Suprapubic skin (tissue), 4 donors: ENCODE measurements at regions not wholly inside any gene's neighbourhood (a gene's known extent, or its start where the extent isn't known, plus 50 kb on each side); places are given as distances from the start of the nearest gene placed in this dataset.
A peak's percentile ranks its signal among the peaks of the same experiment; 100 is the strongest.

ENCODE experiments used
- DNase-seq, 2 donors: peaks; one replicate each; pipeline ENCODE4 v3.0.0-alpha.2; 2019; ENCODE audit warnings: low spot score in 2 of 2
- H3K27ac ChIP-seq: fragments of 200-600 bp; sonication (generic); one replicate; pipeline ENCODE4 v1.5.1; 2019
- H3K27me3 ChIP-seq: fragments of 200-600 bp; sonication (generic); one replicate; pipeline ENCODE4 v1.5.1; 2019
- H3K36me3 ChIP-seq: fragments of 200-600 bp; sonication (generic); one replicate; pipeline ENCODE4 v1.5.1; 2019
- H3K4me1 ChIP-seq: fragments of 200-600 bp; sonication (generic); one replicate; pipeline ENCODE4 v1.5.1; 2019
- H3K4me3 ChIP-seq: fragments of 200-600 bp; sonication (generic); one replicate; pipeline ENCODE4 v1.5.1; 2019; ENCODE audit warnings: mild to moderate bottlenecking
- H3K9me3 ChIP-seq: fragments of 200-600 bp; sonication (generic); one replicate; pipeline ENCODE4 v1.5.1; 2019
- EP300 ChIP-seq: sonication (generic); formaldehyde crosslinking; IDR thresholded peaks from one replicate; pipeline ENCODE4 v1.6.1; 2017; ENCODE audit warnings: antibody characterized with exemption
- POLR2A ChIP-seq, 2 donors: fragments of 450-650 bp; IDR thresholded peaks; one replicate each; pipeline ENCODE4 v1.6.1; 2017; ENCODE audit warnings: antibody characterized with exemption in 2 of 2, mild to moderate bottlenecking in 2 of 2, moderate library complexity in 2 of 2
- POLR2AphosphoS5 ChIP-seq, 3 donors: sonication (generic); formaldehyde crosslinking; IDR thresholded peaks; one replicate each; pipeline ENCODE4 v1.6.1; 2017; ENCODE audit warnings: antibody characterized with exemption in 3 of 3
- WGBS: methylation state at CpG from one replicate; pipeline ENCODE4 v1.1.5; 2018; 5-methylcytosine and 5-hydroxymethylcytosine counted together
- TF ChIP-seq, protein P1 (sequence below), 2 donors: fragments of 200-600 bp in 1 of 2; fragments of 450-650 bp in 1 of 2; sonication (generic) in 1 of 2; IDR thresholded peaks; one replicate each; pipeline ENCODE4 v1.5.1; 2016 to 2019; ENCODE audit warnings: antibody characterized with exemption in 2 of 2, mild to moderate bottlenecking in 1 of 2, moderate library complexity in 1 of 2

DNA sequence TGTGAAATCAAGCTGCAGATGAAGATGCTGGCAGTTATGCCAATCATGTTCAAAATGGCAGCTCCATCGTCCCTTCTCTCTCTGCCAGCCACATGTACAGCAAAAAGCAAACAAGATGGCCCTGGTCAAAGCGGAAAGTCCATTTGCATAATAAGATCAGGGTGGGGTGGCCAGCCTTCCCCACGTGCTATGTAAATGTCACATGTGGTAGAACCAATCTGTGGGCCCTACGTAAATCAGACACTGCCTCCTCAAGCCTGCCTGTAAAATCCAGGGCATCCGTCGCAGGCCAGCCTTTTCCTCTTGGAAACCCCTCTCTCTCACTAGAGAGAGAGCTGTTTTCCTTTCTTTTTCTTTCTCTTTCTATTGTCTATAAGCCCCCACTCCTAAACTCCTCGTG lies 243.5 kb upstream of the KBTBD8 start:
- 91% methylated on average over 7 of the region's 7 CpGs for WGBS
- no peak overlapping the region for H3K4me3 ChIP-seq
- no peaks in the 10 kb centered on the region for H3K9me3 ChIP-seq
- TF ChIP-seq, protein P1, sequence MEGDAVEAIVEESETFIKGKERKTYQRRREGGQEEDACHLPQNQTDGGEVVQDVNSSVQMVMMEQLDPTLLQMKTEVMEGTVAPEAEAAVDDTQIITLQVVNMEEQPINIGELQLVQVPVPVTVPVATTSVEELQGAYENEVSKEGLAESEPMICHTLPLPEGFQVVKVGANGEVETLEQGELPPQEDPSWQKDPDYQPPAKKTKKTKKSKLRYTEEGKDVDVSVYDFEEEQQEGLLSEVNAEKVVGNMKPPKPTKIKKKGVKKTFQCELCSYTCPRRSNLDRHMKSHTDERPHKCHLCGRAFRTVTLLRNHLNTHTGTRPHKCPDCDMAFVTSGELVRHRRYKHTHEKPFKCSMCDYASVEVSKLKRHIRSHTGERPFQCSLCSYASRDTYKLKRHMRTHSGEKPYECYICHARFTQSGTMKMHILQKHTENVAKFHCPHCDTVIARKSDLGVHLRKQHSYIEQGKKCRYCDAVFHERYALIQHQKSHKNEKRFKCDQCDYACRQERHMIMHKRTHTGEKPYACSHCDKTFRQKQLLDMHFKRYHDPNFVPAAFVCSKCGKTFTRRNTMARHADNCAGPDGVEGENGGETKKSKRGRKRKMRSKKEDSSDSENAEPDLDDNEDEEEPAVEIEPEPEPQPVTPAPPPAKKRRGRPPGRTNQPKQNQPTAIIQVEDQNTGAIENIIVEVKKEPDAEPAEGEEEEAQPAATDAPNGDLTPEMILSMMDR (IDR thresholded peaks at IDR 0.05) = no peak
- TF ChIP-seq POLR2A (IDR thresholded peaks at IDR 0.05) = no peak
- no peak for TF ChIP-seq EP300
- no peak for TF ChIP-seq POLR2AphosphoS5 (IDR thresholded peaks at IDR 0.05)
- no peak overlapping the region for H3K27ac ChIP-seq
- peaks cover 3% of the 10 kb centered on the region for H3K4me1 ChIP-seq
- H3K36me3 ChIP-seq = no peaks in the 10 kb centered on the region
- H3K27me3 ChIP-seq = no peaks in the 10 kb centered on the region
- no peak for DNase-seq

DNA sequence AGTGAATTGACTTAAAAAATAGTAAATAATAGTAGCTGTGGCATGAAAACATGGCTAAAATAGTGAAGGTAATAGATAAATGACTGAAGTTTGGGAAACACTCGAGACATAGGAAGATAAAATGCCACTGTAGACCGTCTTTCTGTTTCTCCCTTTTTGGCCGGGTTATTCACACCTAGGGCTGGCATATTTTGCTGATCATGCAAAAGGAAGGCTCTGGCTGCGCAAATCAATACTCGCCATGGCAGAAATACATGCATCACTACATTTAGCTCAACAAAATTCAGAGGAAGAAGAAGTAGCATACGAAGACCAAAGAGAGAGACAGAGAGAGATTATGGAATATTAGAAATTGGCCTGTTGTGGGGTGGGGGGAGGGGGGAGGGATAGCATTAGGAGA lies 242.2 kb upstream of the KBTBD8 start:
- DNase-seq = no peak
- WGBS = 88% methylated on average over 6 of the region's 6 CpGs
- H3K4me1 ChIP-seq = peaks cover 4% of the 10 kb centered on the region
- TF ChIP-seq POLR2AphosphoS5 (IDR thresholded peaks at IDR 0.05) (no peak), POLR2A (IDR thresholded peaks at IDR 0.05) (no peak), EP300 (no peak)
- TF ChIP-seq, protein P1 (IDR thresholded peaks at IDR 0.05) = no peak
- no peaks in the 10 kb centered on the region for H3K36me3 ChIP-seq
- H3K27ac ChIP-seq = no peak overlapping the region
- no peak overlapping the region for H3K4me3 ChIP-seq
- no peaks in the 10 kb centered on the region for H3K27me3 ChIP-seq
- no peaks in the 10 kb centered on the region for H3K9me3 ChIP-seq

DNA sequence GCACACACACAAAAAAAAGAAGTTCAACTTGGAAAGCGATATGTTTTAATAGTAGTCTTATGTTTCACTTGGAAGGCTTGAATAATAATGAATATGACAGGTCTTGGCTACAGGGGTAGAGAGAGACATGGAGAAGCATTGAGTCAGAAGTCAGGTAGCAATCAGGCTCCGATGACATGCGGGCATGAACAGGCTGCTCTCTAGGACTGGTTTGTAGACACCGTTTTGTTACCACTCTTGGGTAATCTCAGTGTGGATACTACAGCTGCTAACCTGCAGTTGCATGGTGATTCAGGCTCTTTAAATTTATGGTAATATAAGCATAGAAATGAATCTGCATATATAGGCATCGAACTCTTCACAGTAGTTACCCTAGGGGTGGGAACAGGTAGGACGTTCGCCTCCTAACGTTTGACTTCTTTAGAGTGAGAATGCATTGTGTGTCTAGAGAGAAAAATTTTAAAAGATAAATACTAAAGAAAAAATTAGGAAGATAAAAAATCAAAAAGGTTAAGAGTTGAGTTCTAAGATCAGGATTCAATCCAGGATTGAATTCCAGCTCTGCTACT lies 241.6 kb upstream of the KBTBD8 start:
- DNase-seq = no peak
- no peak for TF ChIP-seq POLR2AphosphoS5 (IDR thresholded peaks at IDR 0.05)
- TF ChIP-seq EP300 = no peak
- TF ChIP-seq, protein P1 (IDR thresholded peaks at IDR 0.05) = no peak
- peaks cover 7% of the 10 kb centered on the region for H3K4me1 ChIP-seq
- no peaks in the 10 kb centered on the region for H3K36me3 ChIP-seq
- no peaks in the 10 kb centered on the region for H3K27me3 ChIP-seq
- H3K9me3 ChIP-seq = no peaks in the 10 kb centered on the region
- 70% methylated on average over 8 of the region's 8 CpGs for WGBS
- H3K4me3 ChIP-seq = no peak overlapping the region
- no peak overlapping the region for H3K27ac ChIP-seq

DNA sequence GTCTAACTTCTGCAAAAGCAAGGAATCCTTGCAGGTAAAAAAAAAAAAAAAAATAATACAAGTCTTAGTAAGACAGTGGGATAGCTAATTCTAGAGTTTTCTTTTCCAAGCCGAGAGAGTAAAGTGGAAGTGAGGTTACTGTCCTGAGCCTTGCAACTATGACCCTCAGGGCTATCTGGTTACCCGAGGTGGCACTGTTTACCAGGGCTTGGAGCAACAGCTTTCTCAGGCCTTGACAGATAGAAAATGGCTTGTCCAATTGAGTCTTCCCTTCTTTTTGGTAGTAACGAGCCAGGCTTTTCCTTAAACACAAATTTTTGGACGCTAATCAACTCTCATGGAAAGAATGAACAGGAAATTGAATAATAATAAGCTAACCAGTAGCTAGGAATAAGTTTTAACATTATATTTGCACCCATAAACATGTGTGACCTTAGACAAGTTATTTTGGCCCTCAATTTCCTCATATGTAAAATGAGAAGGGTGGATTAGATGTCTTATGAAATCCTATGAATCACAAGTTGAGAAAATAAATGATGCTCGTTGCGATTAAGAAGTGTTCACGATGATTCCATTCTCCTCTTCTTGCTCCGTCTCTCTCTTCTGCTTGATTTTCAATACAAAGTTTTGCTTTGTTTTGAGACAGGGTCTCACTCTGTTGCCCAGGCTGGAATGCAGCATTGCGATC lies 236.9 kb upstream of the KBTBD8 start:
- no peak for DNase-seq
- H3K4me1 ChIP-seq = peaks cover 22% of the 10 kb centered on the region
- H3K27ac ChIP-seq = no peak overlapping the region
- peaks cover 6% of the 10 kb centered on the region for H3K9me3 ChIP-seq
- 67% methylated on average over 9 of the region's 9 CpGs for WGBS
- no peaks in the 10 kb centered on the region for H3K36me3 ChIP-seq
- H3K27me3 ChIP-seq = no peaks in the 10 kb centered on the region
- TF ChIP-seq POLR2AphosphoS5 (IDR thresholded peaks at IDR 0.05) = no peak
- TF ChIP-seq POLR2A (IDR thresholded peaks at IDR 0.05) = no peak
- TF ChIP-seq, protein P1 (IDR thresholded peaks at IDR 0.05) = no peak
- TF ChIP-seq EP300 = no peak
- H3K4me3 ChIP-seq = no peak overlapping the region

DNA sequence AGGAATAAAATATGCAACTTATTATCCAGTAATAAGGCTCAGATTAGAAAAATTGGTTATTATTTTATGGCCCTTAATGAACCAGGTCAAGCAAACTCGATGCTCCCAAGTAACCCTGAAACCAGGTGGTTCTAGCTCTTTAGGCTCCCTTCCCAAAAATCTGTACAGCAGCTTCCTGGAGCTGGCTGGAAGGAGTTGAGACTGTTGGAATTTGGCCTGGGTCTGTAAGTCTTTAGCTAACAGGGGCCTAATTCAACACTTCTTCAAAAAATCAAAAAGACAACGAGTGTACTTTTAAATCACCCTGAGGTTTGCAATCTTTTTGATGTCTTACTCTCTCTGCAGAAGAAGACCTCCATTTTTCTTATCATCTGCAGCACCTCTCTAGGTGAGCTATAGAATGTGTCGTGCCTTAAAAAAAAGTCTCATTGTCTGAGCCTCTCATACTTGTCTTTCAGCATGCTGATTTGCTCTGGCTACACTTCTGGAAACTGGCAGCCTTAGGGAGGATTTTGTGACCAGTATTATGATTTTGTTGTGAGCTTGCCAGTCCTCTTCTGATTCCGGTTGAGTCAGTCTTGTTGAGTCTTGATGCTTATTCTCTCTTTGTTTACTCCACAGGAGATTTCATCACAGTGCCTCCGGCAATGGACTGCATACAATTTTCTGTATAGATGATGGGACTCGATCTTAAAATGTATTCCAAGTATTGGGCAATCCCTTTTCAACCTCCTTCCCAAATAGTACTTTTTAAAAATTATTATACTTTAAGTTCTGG lies 235.0 kb upstream of the KBTBD8 start:
- H3K27ac ChIP-seq = peak overlapping the region; percentile 75
- peaks cover 6% of the 10 kb centered on the region for H3K9me3 ChIP-seq
- 31% methylated on average over 6 of the region's 6 CpGs for WGBS
- no peaks in the 10 kb centered on the region for H3K27me3 ChIP-seq
- TF ChIP-seq POLR2AphosphoS5 (IDR thresholded peaks at IDR 0.05) (peak in 2 of 3 donors; percentile 76 to 80), POLR2A (IDR thresholded peaks at IDR 0.05) (no peak), EP300 (no peak)
- TF ChIP-seq, protein P1 (IDR thresholded peaks at IDR 0.05) = no peak
- peaks cover 22% of the 10 kb centered on the region for H3K4me1 ChIP-seq
- H3K36me3 ChIP-seq = no peaks in the 10 kb centered on the region
- no peak overlapping the region for H3K4me3 ChIP-seq
- DNase-seq = peak in 1 of 2 donors; percentile 83
